ENCODE measurements at regions not wholly inside any gene's neighbourhood (a gene's known extent, or its start where the extent isn't known, plus 50 kb on each side); places are given as distances from the start of the nearest gene placed in this dataset.

- Histone ChIP-seq H3K79me1 (ENCODE audit: low read depth, low read length) (no peaks in the 10 kb centered on the region), H3K4me2 (ENCODE audit: insufficient read depth in 1 of 2, low read depth in 2 of 2, low read length in 2 of 2) (no peak overlapping the region), H4K91ac (replicated peaks; ENCODE audit: insufficient read length, low read length) (no peak overlapping the region), H2BK12ac (ENCODE audit: low read depth, low read length) (no peak overlapping the region), H4K8ac (ENCODE audit: extremely low read depth, insufficient read depth, low read length) (no peak overlapping the region), H3K18ac (ENCODE audit: extremely low read depth, low read length) (no peak overlapping the region), H4K20me1 (replicated peaks in 1 of 2; ENCODE audit: control insufficient read depth in 1 of 2, insufficient read depth in 2 of 2, low read length in 2 of 2) (no peaks in the 10 kb centered on the region), H3K36me3 (ENCODE audit: control insufficient read depth in 2 of 4, insufficient read depth in 4 of 4, low read length in 3 of 4) (no peaks in the 10 kb centered on the region), H3K27ac (ENCODE audit: low read depth, low read length) (no peak overlapping the region), H2AK5ac (ENCODE audit: low read depth, low read length) (no peak overlapping the region), H2BK5ac (ENCODE audit: low read depth, low read length) (no peak overlapping the region), H3K23me2 (ENCODE audit: low read depth, low read length) (no peaks in the 10 kb centered on the region), H3K4ac (replicated peaks; ENCODE audit: insufficient read length, low read depth, low read length) (no peak overlapping the region), H2BK20ac (ENCODE audit: low read length) (no peak overlapping the region), H3K79me2 (ENCODE audit: control insufficient read depth in 1 of 2, insufficient read depth in 2 of 2, low read length in 2 of 2) (no peaks in the 10 kb centered on the region), H2AFZ (ENCODE audit: low read length) (peak overlapping the region; percentile 9; the same call in 1 of the 2 replicates), H3K27me3 (replicated peaks in 1 of 4; ENCODE audit: control insufficient read depth in 3 of 4, extremely low read depth in 1 of 4, insufficient read depth in 3 of 4, low read length in 3 of 4) (no peaks in the 10 kb centered on the region), H3K56ac (replicated peaks; ENCODE audit: insufficient read length, low read depth, low read length) (no peak overlapping the region), H3K9me3 (ENCODE audit: insufficient read depth in 2 of 2, low read depth in 1 of 2, low read length in 1 of 2) (no peaks in the 10 kb centered on the region), H2BK120ac (replicated peaks; ENCODE audit: low read depth, low read length) (no peak overlapping the region), H3K14ac (ENCODE audit: insufficient read length) (no peak overlapping the region), H3K4me3 (ENCODE audit: extremely low read depth in 1 of 4, insufficient read depth in 2 of 4, low read depth in 3 of 4, low read length in 4 of 4) (no peak overlapping the region), H3K4me1 (replicated peaks in 1 of 4; ENCODE audit: control insufficient read depth in 3 of 4, insufficient read depth in 4 of 4, low read length in 3 of 4) (no peaks in the 10 kb centered on the region), H3K9ac (replicated peaks in 1 of 4; ENCODE audit: extremely low read depth in 1 of 4, low read depth in 3 of 4, low read length in 3 of 4) (no peak overlapping the region), H3K23ac (ENCODE audit: insufficient read length) (no peak overlapping the region), H2BK15ac (ENCODE audit: low read length) (no peak overlapping the region), H4K5ac (ENCODE audit: insufficient read length, low read depth, low read length) (no peak overlapping the region)
- ChIA-PET POLR2A (ENCODE audit: partially characterized antibody) (interaction anchor here (1.2 kb wide), 1 partner anchor 9 kb away, joined by 3 read pairs; no protein-coding TSS in a partner anchor), CTCF (ENCODE audit: partially characterized antibody) (interaction anchor here (2.7 kb wide), 1 partner anchor 10 kb away, joined by 9 read pairs; no protein-coding TSS in a partner anchor)
- 91% methylated on average over 3 of the region's 3 CpGs; no CpG with 5 or more reads in 1 of the 2 experiments for WGBS, 2 experiments (ENCODE audit: extremely low coverage in 1 of 2, insufficient coverage in 1 of 2, insufficient read length in 1 of 2, insufficient replicate concordance in 2 of 2, low coverage in 1 of 2, low lambda C conversion rate in 2 of 2, missing lambda C conversion rate in 1 of 2)
- no peak for FAIRE-seq
- DNase-seq (ENCODE audit: low read depth in 1 of 2, low spot score in 2 of 2), result no peak
- TF ChIP-seq NANOG (IDR thresholded peaks at IDR 0.05; ENCODE audit: insufficient read depth, low read depth, low read length, poor library complexity, severe bottlenecking) (no peak), MAFK (IDR thresholded peaks at IDR 0.05; ENCODE audit: low read depth, low read length) (no peak), POLR2AphosphoS5 (IDR thresholded peaks at IDR 0.05; ENCODE audit: low read depth, low read length) (no peak), CHD2 (IDR thresholded peaks at IDR 0.05; ENCODE audit: low read length) (no peak), KDM1A (IDR thresholded peaks at IDR 0.05; ENCODE audit: borderline replicate concordance, low read length) (no peak), ATF3 (IDR thresholded peaks at IDR 0.05; ENCODE audit: insufficient read depth, low read depth, low read length) (no peak), JUN (IDR thresholded peaks at IDR 0.05; ENCODE audit: low read depth, low read length) (no peak), RAD21 (IDR thresholded peaks at IDR 0.05 in 1 of 2, conservative IDR thresholded peaks at IDR 0.05 in 1 of 2; ENCODE audit: low read depth in 2 of 2, low read length in 2 of 2) (no peak), ASH2L (IDR thresholded peaks at IDR 0.05; ENCODE audit: low read length) (no peak), SIN3A (conservative IDR thresholded peaks at IDR 0.05 in 1 of 2, IDR thresholded peaks at IDR 0.05 in 1 of 2; ENCODE audit: low read depth in 1 of 2, low read length in 2 of 2) (no peak), CREB1 (IDR thresholded peaks at IDR 0.05) (no peak), HDAC6 (IDR thresholded peaks at IDR 0.05; ENCODE audit: low read depth, low read length) (no peak), SUZ12 (IDR thresholded peaks at IDR 0.05; ENCODE audit: low read length) (no peak)
- TF ChIP-seq, protein P1, sequence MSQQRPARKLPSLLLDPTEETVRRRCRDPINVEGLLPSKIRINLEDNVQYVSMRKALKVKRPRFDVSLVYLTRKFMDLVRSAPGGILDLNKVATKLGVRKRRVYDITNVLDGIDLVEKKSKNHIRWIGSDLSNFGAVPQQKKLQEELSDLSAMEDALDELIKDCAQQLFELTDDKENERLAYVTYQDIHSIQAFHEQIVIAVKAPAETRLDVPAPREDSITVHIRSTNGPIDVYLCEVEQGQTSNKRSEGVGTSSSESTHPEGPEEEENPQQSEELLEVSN (IDR thresholded peaks at IDR 0.05), result no peak
Observed at GRCh38 chr4:102439236-102439614, 61.9 kb upstream of the NFKB1 start.

All from H1 (cell line).